MM.1S (cell line): ENCODE measurements at regions not wholly inside any gene's neighbourhood (a gene's known extent, or its start where the extent isn't known, plus 50 kb on each side); places are given as distances from the start of the nearest gene placed in this dataset.

Experiments used
- DNase-seq: peaks from one replicate; pipeline ENCODE4 v3.0.0-alpha.2; 2015
- H2AFZ ChIP-seq: fragments of 300-600 bp; sonication (generic); 2 replicates; pipeline ENCODE4 v1.6.0; 2016; ENCODE audit warnings: antibody characterized with exemption, low read length
- H3F3A ChIP-seq: fragments of 300-600 bp; sonication (generic); 2 replicates; pipeline ENCODE4 v1.6.1; 2016; ENCODE audit warnings: mild to moderate bottlenecking, antibody characterized with exemption, low read length, moderate library complexity, mixed read lengths; ENCODE audit not compliant: insufficient read depth
- H3K27ac ChIP-seq: fragments of 300-600 bp; sonication (generic); 2 replicates; pipeline ENCODE4 v1.5.1; 2016; ENCODE audit warnings: mild to moderate bottlenecking, low read length
- H3K27me3 ChIP-seq: fragments of 300-600 bp; sonication (generic); replicated peaks from 2 replicates; pipeline ENCODE4 v1.6.0; 2016; ENCODE audit warnings: low read length; ENCODE audit not compliant: insufficient read depth
- H3K36me3 ChIP-seq: fragments of 300-600 bp; sonication (generic); replicated peaks from 2 replicates; pipeline ENCODE4 v1.6.1; 2016; ENCODE audit warnings: mild to moderate bottlenecking, low read length, mixed read lengths; ENCODE audit not compliant: insufficient read depth
- H3K4me1 ChIP-seq: fragments of 300-600 bp; sonication (generic); 2 replicates; pipeline ENCODE4 v1.6.1; 2016; ENCODE audit warnings: low read length, mixed read lengths
- H3K4me2 ChIP-seq: fragments of 300-600 bp; sonication (generic); 2 replicates; pipeline ENCODE4 v1.6.0; 2016; ENCODE audit warnings: low read depth, low read length
- H3K4me3 ChIP-seq: fragments of 300-600 bp; sonication (generic); 2 replicates; pipeline ENCODE4 v1.5.1; 2016; ENCODE audit warnings: low read length, mixed read lengths
- H3K79me2 ChIP-seq: fragments of 300-600 bp; sonication (generic); 2 replicates; pipeline ENCODE4 v1.6.1; 2016; ENCODE audit warnings: mixed run types, low read length, mixed read lengths
- H3K9ac ChIP-seq: fragments of 300-600 bp; sonication (generic); 2 replicates; pipeline ENCODE4 v1.6.1; 2016; ENCODE audit warnings: low read length, mixed read lengths
- H3K9me2 ChIP-seq: fragments of 300-600 bp; sonication (generic); replicated peaks from 2 replicates; pipeline ENCODE4 v1.6.1; 2016; ENCODE audit warnings: mild to moderate bottlenecking, low read length, mixed read lengths; ENCODE audit not compliant: insufficient read depth
- H3K9me3 ChIP-seq: fragments of 300-600 bp; sonication (generic); replicated peaks from 2 replicates; pipeline ENCODE4 v1.6.1; 2016; ENCODE audit warnings: mild to moderate bottlenecking, low read length, mixed read lengths; ENCODE audit not compliant: insufficient read depth
- H4K20me1 ChIP-seq: fragments of 300-600 bp; sonication (generic); 2 replicates; pipeline ENCODE4 v1.6.1; 2016; ENCODE audit warnings: mild to moderate bottlenecking, low read length, moderate library complexity, mixed read lengths; ENCODE audit not compliant: insufficient read depth
- CTCF ChIP-seq: fragments of 300-600 bp; sonication (generic); IDR thresholded peaks from 2 replicates; pipeline ENCODE4 v1.5.1; 2016; ENCODE audit warnings: antibody characterized with exemption, low read length, mixed read lengths
- EZH2 ChIP-seq: fragments of 300-600 bp; sonication (generic); optimal IDR thresholded peaks from 2 replicates; pipeline ENCODE3; 2017; ENCODE audit warnings: low read depth, mild to moderate bottlenecking, antibody characterized with exemption, low read length, mixed read lengths
- EZH2phosphoT487 ChIP-seq: fragments of 300-600 bp; sonication (generic); IDR thresholded peaks from 2 replicates; pipeline ENCODE4 v1.6.1; 2018; ENCODE audit warnings: antibody characterized with exemption, low read length

- H4K20me1 ChIP-seq: no peaks in the 10 kb centered on the region
- H3K9ac ChIP-seq: no peak overlapping the region
- no peaks in the 10 kb centered on the region for H3K4me1 ChIP-seq
- H3K27me3 ChIP-seq: no peaks in the 10 kb centered on the region
- no peaks in the 10 kb centered on the region for H3K36me3 ChIP-seq
- no peak for DNase-seq
- no peak overlapping the region for H2AFZ ChIP-seq
- H3K4me2 ChIP-seq: no peak overlapping the region
- TF ChIP-seq EZH2 (no peak), CTCF (no peak), EZH2phosphoT487 (no peak)
- no peaks in the 10 kb centered on the region for H3K79me2 ChIP-seq
- H3K9me2 ChIP-seq: no peaks in the 10 kb centered on the region
- H3F3A ChIP-seq: no peaks in the 10 kb centered on the region
- no peak overlapping the region for H3K4me3 ChIP-seq
- H3K9me3 ChIP-seq: no peaks in the 10 kb centered on the region
- no peak overlapping the region for H3K27ac ChIP-seq
Observed at GRCh38 chr12:116398193-116398592, 120.7 kb upstream of the MED13L start.

GRCh38 chr12:116399055-116399454 is 121.6 kb upstream of the MED13L start:
- no peak overlapping the region for H3K9ac ChIP-seq
- H4K20me1 ChIP-seq: no peaks in the 10 kb centered on the region
- no peaks in the 10 kb centered on the region for H3K36me3 ChIP-seq
- no peak overlapping the region for H3K27ac ChIP-seq
- no peaks in the 10 kb centered on the region for H3K9me3 ChIP-seq
- no peaks in the 10 kb centered on the region for H3K79me2 ChIP-seq
- H3K27me3 ChIP-seq: no peaks in the 10 kb centered on the region
- TF ChIP-seq CTCF (no peak), EZH2phosphoT487 (no peak), EZH2 (no peak)
- H3K4me3 ChIP-seq: no peak overlapping the region
- H3K4me2 ChIP-seq: no peak overlapping the region
- no peaks in the 10 kb centered on the region for H3F3A ChIP-seq
- no peak for DNase-seq
- H2AFZ ChIP-seq: no peak overlapping the region
- H3K4me1 ChIP-seq: no peaks in the 10 kb centered on the region
- no peaks in the 10 kb centered on the region for H3K9me2 ChIP-seq

- Histone ChIP-seq H3K4me1 (no peaks in the 10 kb centered on the region), H3K4me3 (no peak overlapping the region), H3K4me2 (no peak overlapping the region), H3K27me3 (no peaks in the 10 kb centered on the region), H4K20me1 (no peaks in the 10 kb centered on the region), H3K79me2 (no peaks in the 10 kb centered on the region), H3K27ac (no peak overlapping the region), H3K9me3 (no peaks in the 10 kb centered on the region), H3K36me3 (no peaks in the 10 kb centered on the region), H3K9me2 (no peaks in the 10 kb centered on the region), H3F3A (no peaks in the 10 kb centered on the region), H3K9ac (no peak overlapping the region), H2AFZ (no peak overlapping the region)
- TF ChIP-seq CTCF (no peak), EZH2 (no peak), EZH2phosphoT487 (no peak)
- DNase-seq: no peak
Observed at GRCh38 chr12:116400636-116401372, 123.3 kb upstream of the MED13L start.
